SK-N-SH treated with all-trans-retinoic acid at 6 μM for 48 hours (cell line): ENCODE measurements at regions not wholly inside any gene's neighbourhood (a gene's known extent, or its start where the extent isn't known, plus 50 kb on each side); places are given as distances from the start of the nearest gene placed in this dataset.

ENCODE experiments used
- CSDC2 ChIP-seq: fragments of 250-450 bp; sonication (Bioruptor Pico); IDR thresholded peaks from 2 replicates; pipeline ENCODE4 v1.5.0; 2020; ENCODE audit warnings: mild to moderate bottlenecking, moderate library complexity
- ESRRG ChIP-seq: fragments of 250-450 bp; sonication (Bioruptor Pico); IDR thresholded peaks from 2 replicates; pipeline ENCODE4 v1.6.1; 2021; ENCODE audit warnings: mild to moderate bottlenecking
- OSR1 ChIP-seq: fragments of 250-450 bp; sonication (Bioruptor Pico); IDR thresholded peaks from 2 replicates; pipeline ENCODE4 v1.8.0; 2022; ENCODE audit warnings: moderate library complexity, mild to moderate bottlenecking, inconsistent platforms
- PPARA ChIP-seq: fragments of 250-450 bp; sonication (Bioruptor Pico); IDR thresholded peaks from 2 replicates; pipeline ENCODE4 v1.5.0; 2020; ENCODE audit warnings: mild to moderate bottlenecking, borderline replicate concordance
- SNAI2 ChIP-seq: fragments of 250-450 bp; sonication (Bioruptor Pico); IDR thresholded peaks from 2 replicates; pipeline ENCODE4 v1.5.0; 2020; ENCODE audit warnings: mild to moderate bottlenecking, moderate library complexity
- ZFP30 ChIP-seq: fragments of 450-650 bp; formaldehyde crosslinking; IDR thresholded peaks from 2 replicates; pipeline ENCODE4 v1.5.0; 2022; ENCODE audit warnings: mild to moderate bottlenecking, moderate library complexity
- ZNF8 ChIP-seq: fragments of 450-650 bp; formaldehyde crosslinking; IDR thresholded peaks from 2 replicates; pipeline ENCODE4 v1.5.0; 2020; ENCODE audit warnings: mild to moderate bottlenecking, moderate library complexity

GRCh38 chr5:92896722-92897121 lies 684.3 kb downstream of the NR2F1-AS1 start:
- TF ChIP-seq PPARA (no peak), ZNF8 (CRISPR knock-in tag) (no peak), CSDC2 (CRISPR knock-in tag) (no peak), ESRRG (CRISPR knock-in tag) (no peak), OSR1 (CRISPR knock-in tag) (no peak), SNAI2 (no peak), ZFP30 (CRISPR knock-in tag) (no peak)
